SK-N-SH treated with all-trans-retinoic acid at 6 μM for 48 hours (cell line): ENCODE measurements at regions not wholly inside any gene's neighbourhood (a gene's known extent, or its start where the extent isn't known, plus 50 kb on each side); places are given as distances from the start of the nearest gene placed in this dataset.

Source experiments
- ARNTL ChIP-seq: fragments of 450-650 bp; formaldehyde crosslinking; IDR thresholded peaks from 2 replicates; pipeline ENCODE4 v1.5.0; 2020; ENCODE audit warnings: low read depth, mild to moderate bottlenecking, moderate library complexity, borderline replicate concordance
- PATZ1 ChIP-seq: fragments of 250-450 bp; sonication (Bioruptor Pico); IDR thresholded peaks from 2 replicates; pipeline ENCODE4 v1.8.0; 2020; ENCODE audit warnings: mild to moderate bottlenecking, moderate library complexity, borderline replicate concordance
- POU6F1 ChIP-seq: fragments of 250-450 bp; sonication (Bioruptor Pico); IDR thresholded peaks from 2 replicates; pipeline ENCODE4 v1.8.0; 2021; ENCODE audit warnings: low read depth, mild to moderate bottlenecking, moderate library complexity, borderline replicate concordance

GRCh38 chr12:124490584-124491305 lies 76.7 kb downstream of the NCOR2 start:
- no peak for TF ChIP-seq POU6F1 (CRISPR knock-in tag)
- no peak for TF ChIP-seq PATZ1 (CRISPR knock-in tag)
- TF ChIP-seq ARNTL: no peak
